DOHH2 (cell line): ENCODE measurements at regions not wholly inside any gene's neighbourhood (a gene's known extent, or its start where the extent isn't known, plus 50 kb on each side); places are given as distances from the start of the nearest gene placed in this dataset.

Experiments used
- CTCF ChIP-seq: fragments of 200-600 bp; sonication (generic); IDR thresholded peaks from one replicate; pipeline ENCODE4 v1.5.1; 2014; ENCODE audit warnings: antibody characterized with exemption, mild to moderate bottlenecking, low read depth, low read length; ENCODE audit not compliant: poor library complexity, severe bottlenecking
- EZH2phosphoT487 ChIP-seq: fragments of 200-600 bp; sonication (generic); IDR thresholded peaks from 2 replicates; pipeline ENCODE4 v1.6.1; 2017; ENCODE audit warnings: borderline replicate concordance, mild to moderate bottlenecking, antibody characterized with exemption, low read length, moderate library complexity, mixed read lengths

GRCh38 chr2:109711230-109712122 is 82.6 kb upstream of the RGPD5 start:
- TF ChIP-seq CTCF (no peak), EZH2phosphoT487 (no peak)
